ENCODE measurements at regions not wholly inside any gene's neighbourhood (a gene's known extent, or its start where the extent isn't known, plus 50 kb on each side); places are given as distances from the start of the nearest gene placed in this dataset.

DNA sequence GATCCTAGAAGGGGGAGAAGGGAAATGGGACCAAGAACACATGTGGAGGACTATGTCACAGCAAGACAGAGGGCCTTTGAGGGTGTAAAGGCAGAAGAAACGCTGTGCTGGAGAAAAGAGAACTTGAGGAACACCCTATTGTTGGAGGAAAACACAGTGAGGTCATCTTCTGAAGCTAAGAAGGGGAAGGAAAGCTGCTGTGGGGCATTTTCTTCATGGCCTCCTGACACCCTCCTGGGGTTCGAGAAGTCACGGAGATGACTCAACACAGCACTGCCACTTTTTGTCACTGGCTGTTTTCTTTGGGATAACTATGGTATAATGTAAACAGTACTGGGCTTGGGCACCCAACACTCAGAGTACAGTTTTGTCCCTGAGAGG, 492.6 kb upstream of the CADM1 start:
- TF ChIP-seq, protein P1, sequence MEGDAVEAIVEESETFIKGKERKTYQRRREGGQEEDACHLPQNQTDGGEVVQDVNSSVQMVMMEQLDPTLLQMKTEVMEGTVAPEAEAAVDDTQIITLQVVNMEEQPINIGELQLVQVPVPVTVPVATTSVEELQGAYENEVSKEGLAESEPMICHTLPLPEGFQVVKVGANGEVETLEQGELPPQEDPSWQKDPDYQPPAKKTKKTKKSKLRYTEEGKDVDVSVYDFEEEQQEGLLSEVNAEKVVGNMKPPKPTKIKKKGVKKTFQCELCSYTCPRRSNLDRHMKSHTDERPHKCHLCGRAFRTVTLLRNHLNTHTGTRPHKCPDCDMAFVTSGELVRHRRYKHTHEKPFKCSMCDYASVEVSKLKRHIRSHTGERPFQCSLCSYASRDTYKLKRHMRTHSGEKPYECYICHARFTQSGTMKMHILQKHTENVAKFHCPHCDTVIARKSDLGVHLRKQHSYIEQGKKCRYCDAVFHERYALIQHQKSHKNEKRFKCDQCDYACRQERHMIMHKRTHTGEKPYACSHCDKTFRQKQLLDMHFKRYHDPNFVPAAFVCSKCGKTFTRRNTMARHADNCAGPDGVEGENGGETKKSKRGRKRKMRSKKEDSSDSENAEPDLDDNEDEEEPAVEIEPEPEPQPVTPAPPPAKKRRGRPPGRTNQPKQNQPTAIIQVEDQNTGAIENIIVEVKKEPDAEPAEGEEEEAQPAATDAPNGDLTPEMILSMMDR (conservative IDR thresholded peaks at IDR 0.05 in 1 of 2, IDR thresholded peaks at IDR 0.05 in 1 of 2; ENCODE audit: low read depth in 1 of 2, low read length in 2 of 2): no peak
- TF ChIP-seq EZH2 (IDR thresholded peaks at IDR 0.05; ENCODE audit: low read length, missing control alignments): no peak
